HEK293T (cell line): ENCODE measurements at regions not wholly inside any gene's neighbourhood (a gene's known extent, or its start where the extent isn't known, plus 50 kb on each side); places are given as distances from the start of the nearest gene placed in this dataset.

ENCODE experiments used
- ARNT ChIP-seq: fragments of 450-650 bp; IDR thresholded peaks from 2 replicates; pipeline ENCODE4 v1.6.1; 2017; ENCODE audit warnings: mild to moderate bottlenecking
- BHLHE40 ChIP-seq: fragments of 450-650 bp; IDR thresholded peaks from 2 replicates; pipeline ENCODE4 v1.6.1; 2016; ENCODE audit warnings: mild to moderate bottlenecking, moderate library complexity, borderline replicate concordance
- CTBP1 ChIP-seq: fragments of 450-650 bp; IDR thresholded peaks from 2 replicates; pipeline ENCODE4 v1.6.1; 2016; ENCODE audit warnings: borderline replicate concordance
- ELF4 ChIP-seq: fragments of 450-650 bp; IDR thresholded peaks from 2 replicates; pipeline ENCODE4 v1.6.1; 2017; ENCODE audit warnings: antibody characterized with exemption
- FOXK2 ChIP-seq: fragments of 450-650 bp; IDR thresholded peaks from 2 replicates; pipeline ENCODE4 v1.6.1; 2016; ENCODE audit warnings: mild to moderate bottlenecking
- HDGF ChIP-seq: fragments of 450-650 bp; IDR thresholded peaks from 2 replicates; pipeline ENCODE4 v1.6.1; 2017; ENCODE audit warnings: antibody characterized with exemption, borderline replicate concordance
- L3MBTL2 ChIP-seq: fragments of 450-650 bp; conservative IDR thresholded peaks from 2 replicates; pipeline ENCODE4 v1.6.1; 2016; ENCODE audit warnings: mild to moderate bottlenecking
- NFRKB ChIP-seq: fragments of 450-650 bp; IDR thresholded peaks from 2 replicates; pipeline ENCODE4 v1.6.1; 2016; ENCODE audit warnings: mild to moderate bottlenecking, moderate library complexity
- SP1 ChIP-seq: fragments of 450-650 bp; IDR thresholded peaks from 2 replicates; pipeline ENCODE4 v1.6.1; 2017
- SUZ12 ChIP-seq: fragments of 450-650 bp; IDR thresholded peaks from 2 replicates; pipeline ENCODE4 v1.6.1; 2016; ENCODE audit warnings: mild to moderate bottlenecking
- TARDBP ChIP-seq: fragments of 450-650 bp; IDR thresholded peaks from 2 replicates; pipeline ENCODE4 v1.6.1; 2016
- ZNF384 ChIP-seq: fragments of 450-650 bp; IDR thresholded peaks from 2 replicates; pipeline ENCODE4 v1.6.1; 2016
- TF ChIP-seq, protein P1 (sequence below): fragments of 450-650 bp; IDR thresholded peaks from 2 replicates; pipeline ENCODE4 v1.6.1; 2016

GRCh38 chr16:63808730-63809129, 1313.1 kb downstream of the CDH11 start:
- no peak for TF ChIP-seq ZNF384
- no peak for TF ChIP-seq L3MBTL2
- TF ChIP-seq HDGF, result no peak
- TF ChIP-seq SP1, result no peak
- no peak for TF ChIP-seq NFRKB
- no peak for TF ChIP-seq ELF4
- no peak for TF ChIP-seq TARDBP
- TF ChIP-seq CTBP1, result no peak
- TF ChIP-seq SUZ12, result no peak
- TF ChIP-seq, protein P1, sequence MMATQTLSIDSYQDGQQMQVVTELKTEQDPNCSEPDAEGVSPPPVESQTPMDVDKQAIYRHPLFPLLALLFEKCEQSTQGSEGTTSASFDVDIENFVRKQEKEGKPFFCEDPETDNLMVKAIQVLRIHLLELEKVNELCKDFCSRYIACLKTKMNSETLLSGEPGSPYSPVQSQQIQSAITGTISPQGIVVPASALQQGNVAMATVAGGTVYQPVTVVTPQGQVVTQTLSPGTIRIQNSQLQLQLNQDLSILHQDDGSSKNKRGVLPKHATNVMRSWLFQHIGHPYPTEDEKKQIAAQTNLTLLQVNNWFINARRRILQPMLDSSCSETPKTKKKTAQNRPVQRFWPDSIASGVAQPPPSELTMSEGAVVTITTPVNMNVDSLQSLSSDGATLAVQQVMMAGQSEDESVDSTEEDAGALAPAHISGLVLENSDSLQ, result no peak
- no peak for TF ChIP-seq BHLHE40
- no peak for TF ChIP-seq FOXK2
- no peak for TF ChIP-seq ARNT
